WTC11 (cell line): ENCODE measurements at regions not wholly inside any gene's neighbourhood (a gene's known extent, or its start where the extent isn't known, plus 50 kb on each side); places are given as distances from the start of the nearest gene placed in this dataset.
A peak's percentile ranks its signal among the peaks of the same experiment; 100 is the strongest.

ENCODE experiments used
- ATAC-seq: fragments of 200-7000 bp; cut with Tn5 transposase; 2 replicates; pipeline ENCODE4 v1.10.0; 2021; ENCODE audit warnings: mild to moderate bottlenecking, moderate library complexity
- CTCF ChIA-PET: fragments of 300-600 bp; sonication (Branson Sonifier 250); formaldehyde crosslinking; loops from one replicate; lab custom pipeline; 2021; ENCODE audit warnings: antibody characterized with exemption; lab: Charles Lee
- POLR2A ChIA-PET: fragments of 350-600 bp; sonication (Branson Sonifier 250); formaldehyde crosslinking; loops from one replicate; lab custom pipeline; 2021; ENCODE audit warnings: antibody characterized with exemption; lab: Charles Lee
- DNase-seq: peaks from one replicate; pipeline ENCODE4 v3.0.0; 2021; ENCODE audit warnings: low spot score
- H3K27ac Mint-ChIP-seq: 2 replicates; pipeline ENCODE4 v1.8.0; 2021; ENCODE audit warnings: mixed read lengths
- H3K27me3 Mint-ChIP-seq: 2 replicates; pipeline ENCODE4 v1.8.0; 2021; ENCODE audit warnings: low read depth, mild to moderate bottlenecking, moderate library complexity, mixed read lengths
- H3K36me3 Mint-ChIP-seq: 2 replicates; pipeline ENCODE4 v1.8.0; 2021; ENCODE audit warnings: mixed read lengths
- H3K4me1 Mint-ChIP-seq: 2 replicates; pipeline ENCODE4 v1.8.0; 2022; ENCODE audit warnings: mixed read lengths
- H3K4me3 Mint-ChIP-seq: 2 replicates; pipeline ENCODE4 v1.8.0; 2021; ENCODE audit warnings: mild to moderate bottlenecking, moderate library complexity, mixed read lengths
- H3K9me3 Mint-ChIP-seq: 2 replicates; pipeline ENCODE4 v1.8.0; 2021; ENCODE audit warnings: mixed read lengths
- CBFB ChIP-seq: sonication (generic); formaldehyde crosslinking; IDR thresholded peaks from 2 replicates; pipeline ENCODE4 v1.8.1; 2022; ENCODE audit warnings: mild to moderate bottlenecking, low read depth, missing genetic modification reagents
- ELF4 ChIP-seq: sonication (generic); formaldehyde crosslinking; IDR thresholded peaks from 2 replicates; pipeline ENCODE4 v1.8.1; 2022; ENCODE audit warnings: low read depth, mild to moderate bottlenecking, moderate library complexity, missing genetic modification reagents
- ETV6 ChIP-seq: sonication (generic); formaldehyde crosslinking; IDR thresholded peaks from 2 replicates; pipeline ENCODE4 v1.8.1; 2022; ENCODE audit warnings: mild to moderate bottlenecking, missing genetic modification reagents
- NFYB ChIP-seq: sonication (generic); formaldehyde crosslinking; conservative IDR thresholded peaks from 2 replicates; pipeline ENCODE4 v1.8.0; 2022; ENCODE audit warnings: low read depth, missing genetic modification reagents
- TCF7 ChIP-seq: sonication (generic); formaldehyde crosslinking; IDR thresholded peaks from 2 replicates; pipeline ENCODE4 v1.8.0; 2022; ENCODE audit warnings: mild to moderate bottlenecking, low read depth, missing genetic modification reagents, moderate library complexity
- ZNF121 ChIP-seq: sonication (generic); formaldehyde crosslinking; IDR thresholded peaks from 2 replicates; pipeline ENCODE4 v1.8.0; 2023; ENCODE audit warnings: missing genetic modification reagents
- ZNF232 ChIP-seq: sonication (generic); formaldehyde crosslinking; IDR thresholded peaks from 2 replicates; pipeline ENCODE4 v1.8.0; 2022; ENCODE audit warnings: mild to moderate bottlenecking, missing genetic modification reagents
- ZNF263 ChIP-seq: sonication (generic); formaldehyde crosslinking; IDR thresholded peaks from 2 replicates; pipeline ENCODE4 v1.8.1; 2022; ENCODE audit warnings: low read depth, mild to moderate bottlenecking, moderate library complexity, missing genetic modification reagents
- ZNF396 ChIP-seq: fragments of 250-450 bp; sonication (Bioruptor Pico); IDR thresholded peaks from 2 replicates; pipeline ENCODE4 v1.8.0; 2021; ENCODE audit warnings: mild to moderate bottlenecking, moderate library complexity, borderline replicate concordance
- ZNF423 ChIP-seq: fragments of 250-450 bp; sonication (Bioruptor Pico); IDR thresholded peaks from 2 replicates; pipeline ENCODE4 v2.1.2; 2022; ENCODE audit warnings: mild to moderate bottlenecking, moderate library complexity
- TF ChIP-seq, protein P1 (sequence below): sonication (generic); formaldehyde crosslinking; IDR thresholded peaks from 2 replicates; pipeline ENCODE4 v1.8.1; 2023; ENCODE audit warnings: mild to moderate bottlenecking, missing genetic modification reagents, moderate library complexity
- TF ChIP-seq, protein P2 (sequence below): sonication (generic); formaldehyde crosslinking; IDR thresholded peaks from 2 replicates; pipeline ENCODE4 v1.8.1; 2022; ENCODE audit warnings: mild to moderate bottlenecking, moderate library complexity, missing genetic modification reagents
- TF ChIP-seq, protein P3 (sequence below): fragments of 250-450 bp; sonication (Bioruptor Pico); IDR thresholded peaks from 2 replicates; pipeline ENCODE4 v1.9.0; 2021; ENCODE audit warnings: mild to moderate bottlenecking, borderline replicate concordance
- TF ChIP-seq, protein P4 (sequence below): sonication (generic); formaldehyde crosslinking; conservative IDR thresholded peaks from 2 replicates; pipeline ENCODE4 v1.8.1; 2022; ENCODE audit warnings: mild to moderate bottlenecking, missing genetic modification reagents
- TF ChIP-seq, protein P5 (sequence below): sonication (generic); formaldehyde crosslinking; IDR thresholded peaks from 2 replicates; pipeline ENCODE4 v1.8.0; 2022; ENCODE audit warnings: mild to moderate bottlenecking, missing genetic modification reagents

DNA sequence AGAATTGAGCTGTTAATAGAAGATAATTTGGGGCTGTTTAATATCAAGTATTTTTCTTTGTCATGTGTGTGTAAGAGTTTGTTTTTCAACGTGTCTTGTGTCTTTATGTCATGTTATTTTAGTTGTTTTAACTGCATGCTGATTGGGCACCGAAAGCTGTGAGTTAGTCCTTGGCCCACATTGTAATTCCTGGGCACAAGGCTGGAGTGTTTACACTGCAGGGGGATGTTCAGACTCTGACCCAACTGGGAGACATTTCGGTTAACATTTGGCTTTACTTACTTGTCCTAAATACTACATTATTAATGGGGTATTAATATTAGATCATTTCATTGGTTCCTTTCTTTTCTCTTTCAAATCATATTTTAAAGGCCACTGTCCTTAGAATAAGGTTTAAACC lies 381.0 kb downstream of the OSR1 start (continued):
- TF ChIP-seq, protein P1, sequence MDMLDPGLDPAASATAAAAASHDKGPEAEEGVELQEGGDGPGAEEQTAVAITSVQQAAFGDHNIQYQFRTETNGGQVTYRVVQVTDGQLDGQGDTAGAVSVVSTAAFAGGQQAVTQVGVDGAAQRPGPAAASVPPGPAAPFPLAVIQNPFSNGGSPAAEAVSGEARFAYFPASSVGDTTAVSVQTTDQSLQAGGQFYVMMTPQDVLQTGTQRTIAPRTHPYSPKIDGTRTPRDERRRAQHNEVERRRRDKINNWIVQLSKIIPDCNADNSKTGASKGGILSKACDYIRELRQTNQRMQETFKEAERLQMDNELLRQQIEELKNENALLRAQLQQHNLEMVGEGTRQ: no peak
- TF ChIP-seq, protein P2, sequence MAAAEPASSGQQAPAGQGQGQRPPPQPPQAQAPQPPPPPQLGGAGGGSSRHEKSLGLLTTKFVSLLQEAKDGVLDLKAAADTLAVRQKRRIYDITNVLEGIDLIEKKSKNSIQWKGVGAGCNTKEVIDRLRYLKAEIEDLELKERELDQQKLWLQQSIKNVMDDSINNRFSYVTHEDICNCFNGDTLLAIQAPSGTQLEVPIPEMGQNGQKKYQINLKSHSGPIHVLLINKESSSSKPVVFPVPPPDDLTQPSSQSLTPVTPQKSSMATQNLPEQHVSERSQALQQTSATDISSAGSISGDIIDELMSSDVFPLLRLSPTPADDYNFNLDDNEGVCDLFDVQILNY: no peak
- no peak for TF ChIP-seq ZNF121
- TF ChIP-seq NFYB: no peak
- no peak for TF ChIP-seq ELF4 (CRISPR knock-in tag)
- no peak for TF ChIP-seq ZNF263 (CRISPR knock-in tag)
- TF ChIP-seq, protein P3, sequence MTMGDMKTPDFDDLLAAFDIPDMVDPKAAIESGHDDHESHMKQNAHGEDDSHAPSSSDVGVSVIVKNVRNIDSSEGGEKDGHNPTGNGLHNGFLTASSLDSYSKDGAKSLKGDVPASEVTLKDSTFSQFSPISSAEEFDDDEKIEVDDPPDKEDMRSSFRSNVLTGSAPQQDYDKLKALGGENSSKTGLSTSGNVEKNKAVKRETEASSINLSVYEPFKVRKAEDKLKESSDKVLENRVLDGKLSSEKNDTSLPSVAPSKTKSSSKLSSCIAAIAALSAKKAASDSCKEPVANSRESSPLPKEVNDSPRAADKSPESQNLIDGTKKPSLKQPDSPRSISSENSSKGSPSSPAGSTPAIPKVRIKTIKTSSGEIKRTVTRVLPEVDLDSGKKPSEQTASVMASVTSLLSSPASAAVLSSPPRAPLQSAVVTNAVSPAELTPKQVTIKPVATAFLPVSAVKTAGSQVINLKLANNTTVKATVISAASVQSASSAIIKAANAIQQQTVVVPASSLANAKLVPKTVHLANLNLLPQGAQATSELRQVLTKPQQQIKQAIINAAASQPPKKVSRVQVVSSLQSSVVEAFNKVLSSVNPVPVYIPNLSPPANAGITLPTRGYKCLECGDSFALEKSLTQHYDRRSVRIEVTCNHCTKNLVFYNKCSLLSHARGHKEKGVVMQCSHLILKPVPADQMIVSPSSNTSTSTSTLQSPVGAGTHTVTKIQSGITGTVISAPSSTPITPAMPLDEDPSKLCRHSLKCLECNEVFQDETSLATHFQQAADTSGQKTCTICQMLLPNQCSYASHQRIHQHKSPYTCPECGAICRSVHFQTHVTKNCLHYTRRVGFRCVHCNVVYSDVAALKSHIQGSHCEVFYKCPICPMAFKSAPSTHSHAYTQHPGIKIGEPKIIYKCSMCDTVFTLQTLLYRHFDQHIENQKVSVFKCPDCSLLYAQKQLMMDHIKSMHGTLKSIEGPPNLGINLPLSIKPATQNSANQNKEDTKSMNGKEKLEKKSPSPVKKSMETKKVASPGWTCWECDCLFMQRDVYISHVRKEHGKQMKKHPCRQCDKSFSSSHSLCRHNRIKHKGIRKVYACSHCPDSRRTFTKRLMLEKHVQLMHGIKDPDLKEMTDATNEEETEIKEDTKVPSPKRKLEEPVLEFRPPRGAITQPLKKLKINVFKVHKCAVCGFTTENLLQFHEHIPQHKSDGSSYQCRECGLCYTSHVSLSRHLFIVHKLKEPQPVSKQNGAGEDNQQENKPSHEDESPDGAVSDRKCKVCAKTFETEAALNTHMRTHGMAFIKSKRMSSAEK: no peak

GRCh38 chr2:18976168-18976961 lies 382.1 kb downstream of the OSR1 start:
- Mint-ChIP-seq H3K4me1 (peaks cover 25% of the 10 kb centered on the region), H3K4me3 (no peak overlapping the region), H3K27me3 (no peaks in the 10 kb centered on the region; the same call in 1 of the 2 replicates), H3K27ac (peak overlapping the region; percentile 76; the same call in 1 of the 2 replicates), H3K9me3 (no peaks in the 10 kb centered on the region), H3K36me3 (no peaks in the 10 kb centered on the region)
- CTCF ChIA-PET: interaction anchor here (0.9 kb wide), 1 partner anchor 286 kb away, joined by 3 read pairs; no protein-coding TSS in a partner anchor
- TF ChIP-seq ZNF263 (CRISPR knock-in tag): no peak
- no peak for TF ChIP-seq ZNF232 (CRISPR knock-in tag)
- TF ChIP-seq, protein P4, sequence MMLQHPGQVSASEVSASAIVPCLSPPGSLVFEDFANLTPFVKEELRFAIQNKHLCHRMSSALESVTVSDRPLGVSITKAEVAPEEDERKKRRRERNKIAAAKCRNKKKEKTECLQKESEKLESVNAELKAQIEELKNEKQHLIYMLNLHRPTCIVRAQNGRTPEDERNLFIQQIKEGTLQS (CRISPR knock-in tag): no peak
- TF ChIP-seq, protein P1: no peak
- DNase-seq (no peak), ATAC-seq (no peak)
- POLR2A ChIA-PET: no interaction called here

- peaks cover 25% of the 10 kb centered on the region for H3K4me1 Mint-ChIP-seq
Observed at GRCh38 chr2:18975506-18976167, 382.8 kb downstream of the OSR1 start.

More at GRCh38 chr2:18975506-18976167, 382.8 kb downstream of the OSR1 start:
- ATAC-seq (0 out of 2 replicates have a peak, but pooled peaks have one; percentile 26), DNase-seq (no peak)
- no peaks in the 10 kb centered on the region for H3K36me3 Mint-ChIP-seq
- ChIA-PET POLR2A (no interaction called here), CTCF (no interaction called here)
- no peaks in the 10 kb centered on the region; the same call in 1 of the 2 replicates for H3K27me3 Mint-ChIP-seq
- no peak overlapping the region for H3K4me3 Mint-ChIP-seq
- no peaks in the 10 kb centered on the region for H3K9me3 Mint-ChIP-seq
- no peak overlapping the region; the same call in 1 of the 2 replicates for H3K27ac Mint-ChIP-seq
- no peak for TF ChIP-seq ETV6 (CRISPR knock-in tag)
- TF ChIP-seq TCF7 (CRISPR knock-in tag): no peak
- TF ChIP-seq, protein P5, sequence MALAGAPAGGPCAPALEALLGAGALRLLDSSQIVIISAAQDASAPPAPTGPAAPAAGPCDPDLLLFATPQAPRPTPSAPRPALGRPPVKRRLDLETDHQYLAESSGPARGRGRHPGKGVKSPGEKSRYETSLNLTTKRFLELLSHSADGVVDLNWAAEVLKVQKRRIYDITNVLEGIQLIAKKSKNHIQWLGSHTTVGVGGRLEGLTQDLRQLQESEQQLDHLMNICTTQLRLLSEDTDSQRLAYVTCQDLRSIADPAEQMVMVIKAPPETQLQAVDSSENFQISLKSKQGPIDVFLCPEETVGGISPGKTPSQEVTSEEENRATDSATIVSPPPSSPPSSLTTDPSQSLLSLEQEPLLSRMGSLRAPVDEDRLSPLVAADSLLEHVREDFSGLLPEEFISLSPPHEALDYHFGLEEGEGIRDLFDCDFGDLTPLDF: no peak
- TF ChIP-seq CBFB (CRISPR knock-in tag): no peak
- TF ChIP-seq ZNF423 (CRISPR knock-in tag): no peak
- TF ChIP-seq ZNF396 (CRISPR knock-in tag): no peak
